GM18517 (cell line): ENCODE measurements at regions not wholly inside any gene's neighbourhood (a gene's known extent, or its start where the extent isn't known, plus 50 kb on each side); places are given as distances from the start of the nearest gene placed in this dataset.

Source experiments
- ATAC-seq: cut with Tn5 transposase; IDR thresholded peaks from one replicate; pipeline ENCODE4 v1.9.1; 2021; ENCODE audit warnings: mild to moderate bottlenecking, moderate library complexity; ENCODE audit not compliant: unreplicated experiment

GRCh38 chr7:18081617-18082016 is 54.0 kb upstream of the PRPS1L1 start:
- ATAC-seq: no peak

DNA sequence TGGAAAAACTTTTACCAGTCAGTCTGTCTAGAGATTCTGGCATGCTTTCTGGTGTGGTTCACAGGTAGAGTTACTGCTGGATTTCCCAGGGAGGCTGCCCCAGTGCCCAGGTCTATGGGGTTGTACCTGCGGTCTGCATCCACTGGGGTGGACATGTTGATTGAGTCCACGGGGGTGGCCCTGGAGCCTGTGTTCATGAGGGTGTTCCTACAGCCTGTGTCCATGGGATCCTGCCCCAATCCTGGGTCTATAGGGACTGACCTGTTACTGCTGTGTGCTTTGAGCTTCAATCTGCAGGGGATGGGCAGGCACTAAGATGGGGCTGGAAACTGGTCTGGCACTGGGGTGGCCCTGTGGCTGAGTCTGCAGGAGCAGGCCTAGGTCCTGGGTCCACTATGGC is 54.5 kb upstream of the PRPS1L1 start:
- no peak for ATAC-seq

DNA sequence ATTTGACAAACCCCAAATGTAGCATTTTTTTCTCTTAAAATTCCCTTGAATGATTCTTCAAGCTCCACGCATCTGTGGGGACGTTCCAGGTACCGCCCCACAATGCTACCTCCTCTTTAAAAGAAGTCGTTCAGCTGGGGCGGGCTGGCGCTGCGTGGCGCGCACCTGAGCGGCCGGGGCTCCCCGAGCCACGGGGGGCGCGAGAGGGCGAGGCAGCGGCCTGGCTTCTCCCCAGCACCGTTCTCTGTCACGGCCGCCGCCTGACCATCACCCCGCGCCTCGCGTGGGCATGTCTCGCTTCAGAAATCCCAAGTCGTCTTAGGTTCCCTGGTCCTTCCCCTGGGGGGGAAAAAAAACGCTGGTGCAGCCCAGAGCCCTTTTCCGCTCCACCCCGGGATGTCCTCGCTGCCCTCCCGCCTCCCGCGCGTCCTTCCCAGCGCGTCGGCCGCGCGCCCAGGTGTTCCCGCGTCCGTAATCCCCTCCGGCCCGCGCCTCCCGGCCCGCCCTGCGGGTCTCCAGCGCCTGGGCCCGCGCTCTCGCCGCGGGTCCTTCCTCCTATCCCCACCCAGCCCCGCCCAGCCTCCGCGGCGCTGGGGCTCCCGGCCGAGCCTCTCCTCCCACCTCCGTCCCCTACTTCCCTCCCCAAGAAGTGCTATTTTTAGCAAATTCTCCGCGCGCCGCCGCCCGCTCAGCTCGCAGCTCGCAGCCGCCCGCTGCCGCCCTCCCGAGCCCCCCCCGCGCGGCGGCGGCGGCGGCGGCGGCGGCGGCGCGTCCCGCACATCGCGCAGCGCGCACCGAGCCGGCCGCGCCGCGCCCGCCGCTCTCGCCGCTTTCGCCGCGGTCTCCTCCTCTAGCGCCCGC is 58.7 kb upstream of the PRPS1L1 start:
- no peak for ATAC-seq

DNA sequence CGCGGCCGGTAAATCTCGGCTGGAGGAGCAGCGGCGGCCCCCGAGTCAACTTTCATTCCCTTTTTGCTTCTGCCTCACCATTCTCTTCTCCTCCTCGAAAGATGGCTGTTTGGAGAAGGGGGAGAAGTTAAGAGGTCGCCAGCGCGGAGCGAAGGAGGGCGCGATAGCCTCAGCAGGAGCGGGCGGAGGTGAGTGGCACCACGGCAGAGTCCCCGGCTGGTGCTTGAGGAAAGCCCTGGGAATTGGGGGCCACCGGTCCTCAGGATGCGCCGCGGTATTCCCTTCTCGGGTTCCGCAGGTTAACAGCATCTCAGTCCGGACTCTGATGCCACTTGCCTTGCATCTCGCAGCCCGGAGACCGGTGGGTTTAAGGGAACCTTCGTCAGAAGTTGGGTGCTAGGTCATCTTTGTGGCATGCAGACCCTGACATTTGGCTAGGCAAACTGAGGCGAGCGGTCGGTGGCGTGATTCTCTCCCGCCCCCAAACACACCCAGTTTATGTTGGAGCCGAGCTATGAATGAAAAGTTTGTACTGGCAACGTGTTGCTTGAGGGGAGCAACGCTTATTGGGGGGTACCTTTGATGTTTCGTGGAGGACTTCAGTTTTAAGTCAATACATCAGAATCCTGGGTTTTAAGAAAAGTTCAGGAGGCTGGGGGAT is 59.5 kb upstream of the PRPS1L1 start:
- no peak for ATAC-seq

GRCh38 chr7:18087687-18088078 is 60.0 kb upstream of the PRPS1L1 start:
- no peak for ATAC-seq

- no peak for ATAC-seq
Measured at GRCh38 chr7:18096087-18096486, 68.4 kb upstream of the PRPS1L1 start.

DNA sequence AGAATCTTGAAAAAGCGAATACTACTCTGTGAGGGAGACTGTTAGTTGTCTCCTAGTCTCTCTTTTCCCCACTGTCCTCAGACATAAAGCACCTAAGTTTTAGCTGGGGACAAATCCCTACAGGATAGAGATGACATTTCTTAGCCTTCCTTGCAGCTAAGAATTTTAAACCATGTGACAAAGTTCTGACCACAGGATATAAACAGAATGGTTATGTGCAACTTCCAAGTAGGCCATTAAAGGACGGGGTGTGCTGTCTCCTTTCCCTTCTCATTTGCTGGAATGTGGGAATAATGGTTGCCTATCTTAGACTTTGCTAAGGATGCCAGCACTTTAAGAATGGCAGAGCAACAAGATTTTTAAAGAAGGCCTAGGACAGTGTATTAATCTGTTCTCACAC is 74.9 kb upstream of the PRPS1L1 start:
- no peak for ATAC-seq

DNA sequence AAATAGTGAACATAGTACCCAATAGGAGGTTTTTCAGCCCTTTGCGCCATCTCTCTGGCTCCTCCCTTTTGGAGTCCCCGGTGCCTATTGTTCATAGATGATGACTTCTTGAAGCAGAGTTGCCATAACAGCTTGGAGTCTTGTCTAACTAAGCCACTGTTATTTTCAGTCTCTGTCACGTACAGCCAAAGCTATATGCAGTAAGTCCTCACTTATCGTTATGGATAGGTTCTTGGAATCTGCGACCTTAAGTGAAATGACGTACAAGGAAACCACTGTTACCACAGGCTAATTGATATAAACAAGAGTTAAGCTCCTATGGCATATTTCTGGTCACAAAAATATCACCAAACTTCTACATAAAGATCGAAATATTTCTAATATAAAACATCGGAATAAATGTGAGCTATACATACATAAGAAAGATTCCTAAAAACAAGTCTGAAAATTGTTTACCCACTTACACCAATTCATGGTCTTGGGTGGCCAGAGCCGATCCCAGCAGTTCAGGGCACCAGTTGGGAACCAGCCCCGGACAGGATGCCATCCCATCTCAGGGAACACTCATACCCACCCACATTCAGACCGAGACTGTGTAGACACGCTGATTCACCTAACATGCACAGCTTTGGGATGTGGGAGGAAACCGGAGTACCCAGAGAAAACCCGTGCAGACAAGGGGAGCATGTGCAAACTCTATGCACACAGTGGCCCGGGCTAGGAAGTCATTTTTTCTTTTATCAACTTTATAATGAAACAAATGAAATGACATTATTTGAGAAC is 76.0 kb upstream of the PRPS1L1 start:
- ATAC-seq: no peak

- no peak for ATAC-seq
Measured at GRCh38 chr7:18109762-18110161, 82.1 kb upstream of the PRPS1L1 start.

DNA sequence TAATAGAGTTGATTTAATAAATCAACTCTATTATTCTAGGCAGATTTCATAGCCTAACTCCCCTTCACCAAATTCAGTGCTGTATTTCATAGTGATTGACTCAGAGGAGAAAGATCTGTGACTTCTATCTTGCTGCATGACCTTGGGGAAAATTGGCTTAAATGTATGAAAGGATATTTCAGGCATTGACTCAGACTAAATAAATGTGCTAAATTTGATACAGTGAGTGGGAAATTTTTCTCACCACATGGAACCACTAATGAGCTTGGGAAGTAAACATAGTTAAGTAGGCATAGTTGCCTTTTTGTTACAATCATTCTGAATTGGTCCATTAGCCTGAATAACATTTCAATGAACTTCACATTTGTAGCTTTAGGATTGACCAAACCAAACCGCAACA is 89.0 kb upstream of the PRPS1L1 start:
- no peak for ATAC-seq

GRCh38 chr7:18117482-18117881 is 89.8 kb upstream of the PRPS1L1 start:
- ATAC-seq: no peak

- ATAC-seq: no peak
Measured at GRCh38 chr7:18119985-18120384, 92.3 kb upstream of the PRPS1L1 start.

- ATAC-seq: no peak
Measured at GRCh38 chr7:18123508-18124239, 96.0 kb upstream of the PRPS1L1 start.

DNA sequence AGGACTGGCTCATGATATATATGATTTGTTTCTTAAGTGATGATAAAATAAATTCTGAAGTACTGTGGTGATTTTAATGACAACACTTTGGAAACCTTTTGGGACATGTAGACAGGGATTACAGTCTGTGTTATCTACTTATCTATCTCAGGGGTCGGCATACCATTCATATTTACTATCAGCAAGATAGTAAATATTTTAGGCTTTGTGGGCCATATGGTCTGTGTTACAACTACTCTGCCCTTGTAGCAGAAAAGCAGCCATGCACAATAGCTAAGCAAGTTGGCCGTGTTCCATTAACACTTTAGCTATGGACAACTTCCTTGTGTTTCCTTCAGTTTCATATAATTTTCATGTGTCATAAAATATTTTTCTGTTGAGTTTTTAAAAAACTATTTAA is 97.8 kb upstream of the PRPS1L1 start:
- ATAC-seq: no peak

DNA sequence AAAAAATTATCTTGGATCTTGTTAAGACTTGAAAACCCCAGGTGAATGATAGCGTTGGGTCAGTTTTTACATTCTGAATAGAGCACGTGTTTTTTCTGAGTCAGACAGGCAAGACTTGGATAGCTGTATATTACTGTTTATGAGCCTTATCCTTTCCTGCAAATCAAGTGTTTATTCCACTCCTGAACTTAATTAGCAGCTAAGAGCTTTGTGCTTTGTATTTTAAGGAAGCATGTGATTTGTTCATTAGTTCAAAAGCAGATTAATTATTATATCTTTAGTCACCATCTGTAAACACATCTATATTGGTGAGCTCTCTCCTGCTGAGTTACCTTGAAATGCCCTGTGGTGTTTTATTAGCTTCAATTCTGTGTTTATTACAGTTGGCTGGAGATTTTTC is 98.6 kb upstream of the PRPS1L1 start:
- no peak for ATAC-seq

DNA sequence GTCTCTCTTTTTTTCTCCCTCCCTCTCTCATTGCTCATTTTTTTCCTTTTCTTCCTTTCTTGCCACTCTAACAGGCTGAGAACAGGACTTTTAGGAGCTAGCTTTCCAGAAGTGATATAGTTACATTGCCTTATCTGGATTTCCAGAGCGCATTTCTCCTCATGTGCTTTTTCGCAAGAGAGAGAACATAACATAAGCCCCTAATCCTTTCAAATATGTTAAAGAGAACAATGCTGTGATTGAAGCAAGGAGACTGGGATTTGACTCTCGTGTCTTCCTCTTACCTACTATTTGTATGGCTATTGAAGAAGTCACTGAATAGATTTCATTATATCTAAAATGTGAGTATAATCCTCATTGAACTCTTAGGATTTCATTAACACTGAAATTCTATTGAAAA is 101.2 kb upstream of the PRPS1L1 start:
- ATAC-seq: no peak

GRCh38 chr7:18132811-18133210 is 105.2 kb upstream of the PRPS1L1 start:
- no peak for ATAC-seq

GRCh38 chr7:18133921-18134320 is 106.3 kb upstream of the PRPS1L1 start:
- no peak for ATAC-seq

DNA sequence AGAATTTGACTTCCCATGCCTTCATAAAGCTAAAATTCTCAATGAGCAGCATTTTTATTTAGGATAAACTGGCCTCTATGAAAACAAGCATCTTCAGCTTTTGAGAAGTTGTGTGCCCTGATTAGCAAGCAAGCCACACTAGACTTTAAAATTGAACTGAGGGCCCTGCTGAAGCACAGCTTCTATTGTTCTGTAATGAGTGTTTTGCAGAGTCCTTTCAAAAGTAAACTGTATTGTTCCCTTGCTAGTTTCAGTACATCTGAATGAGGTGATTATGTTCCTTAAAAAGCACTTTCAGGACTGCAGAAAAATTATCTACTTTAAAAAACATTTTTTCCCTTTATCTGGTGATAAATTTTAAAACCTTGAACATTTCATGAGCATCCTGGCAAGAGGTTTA is 113.3 kb upstream of the PRPS1L1 start:
- ATAC-seq: no peak

- no peak for ATAC-seq
Measured at GRCh38 chr7:18144166-18144565, 116.5 kb upstream of the PRPS1L1 start.

DNA sequence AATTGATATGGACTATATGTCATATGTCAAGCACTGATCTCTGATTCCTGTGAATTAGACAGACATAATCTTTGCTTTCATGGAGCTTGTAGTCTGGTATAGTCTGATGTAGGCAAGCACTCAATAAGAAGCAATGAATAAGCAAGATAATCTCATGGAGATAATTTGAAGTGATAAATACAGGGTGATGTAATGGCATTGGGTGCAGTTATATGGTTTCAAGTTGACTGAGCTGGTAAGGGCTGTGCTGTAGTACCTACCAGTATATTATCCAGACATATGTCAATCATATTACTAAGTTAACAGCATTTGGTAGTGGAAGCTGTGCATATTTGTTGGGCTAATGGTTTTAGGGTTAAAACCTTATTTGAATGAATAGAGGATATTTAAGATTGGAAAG is 117.5 kb upstream of the PRPS1L1 start:
- ATAC-seq: no peak
